ENCODE measurements at regions not wholly inside any gene's neighbourhood (a gene's known extent, or its start where the extent isn't known, plus 50 kb on each side); places are given as distances from the start of the nearest gene placed in this dataset.

DNA sequence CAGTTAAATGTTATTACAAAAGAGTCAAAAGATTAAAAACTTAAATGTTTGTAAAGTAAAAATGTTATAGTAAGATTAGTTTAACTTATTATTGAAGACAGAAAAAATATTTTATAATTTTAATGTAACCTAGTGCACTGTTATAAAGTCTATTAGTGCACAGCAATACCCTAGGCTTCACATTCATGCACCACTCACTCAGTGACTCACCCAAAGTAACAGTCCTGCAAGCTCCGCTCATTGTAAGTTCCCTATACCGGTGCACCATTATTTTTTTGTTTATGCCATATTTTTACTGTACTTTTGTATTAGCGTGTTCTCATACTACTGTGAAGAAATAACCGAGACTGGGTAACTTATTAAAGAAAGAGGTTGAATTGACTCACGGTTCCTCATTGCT lies 759.7 kb upstream of the CDH7 start:
- TF ChIP-seq, protein P1, sequence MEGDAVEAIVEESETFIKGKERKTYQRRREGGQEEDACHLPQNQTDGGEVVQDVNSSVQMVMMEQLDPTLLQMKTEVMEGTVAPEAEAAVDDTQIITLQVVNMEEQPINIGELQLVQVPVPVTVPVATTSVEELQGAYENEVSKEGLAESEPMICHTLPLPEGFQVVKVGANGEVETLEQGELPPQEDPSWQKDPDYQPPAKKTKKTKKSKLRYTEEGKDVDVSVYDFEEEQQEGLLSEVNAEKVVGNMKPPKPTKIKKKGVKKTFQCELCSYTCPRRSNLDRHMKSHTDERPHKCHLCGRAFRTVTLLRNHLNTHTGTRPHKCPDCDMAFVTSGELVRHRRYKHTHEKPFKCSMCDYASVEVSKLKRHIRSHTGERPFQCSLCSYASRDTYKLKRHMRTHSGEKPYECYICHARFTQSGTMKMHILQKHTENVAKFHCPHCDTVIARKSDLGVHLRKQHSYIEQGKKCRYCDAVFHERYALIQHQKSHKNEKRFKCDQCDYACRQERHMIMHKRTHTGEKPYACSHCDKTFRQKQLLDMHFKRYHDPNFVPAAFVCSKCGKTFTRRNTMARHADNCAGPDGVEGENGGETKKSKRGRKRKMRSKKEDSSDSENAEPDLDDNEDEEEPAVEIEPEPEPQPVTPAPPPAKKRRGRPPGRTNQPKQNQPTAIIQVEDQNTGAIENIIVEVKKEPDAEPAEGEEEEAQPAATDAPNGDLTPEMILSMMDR (IDR thresholded peaks at IDR 0.05; ENCODE audit: low read depth, low read length), result no peak
- no peak for TF ChIP-seq EZH2phosphoT487 (IDR thresholded peaks at IDR 0.05; ENCODE audit: low read depth)

All from OCI-LY3 (cell line).